Right atrium auricular region (tissue), 2 donors: ENCODE measurements at regions not wholly inside any gene's neighbourhood (a gene's known extent, or its start where the extent isn't known, plus 50 kb on each side); places are given as distances from the start of the nearest gene placed in this dataset.

Source experiments
- DNase-seq: peaks from one replicate; pipeline ENCODE4 v3.0.0-alpha.2; 2019; ENCODE audit warnings: low spot score
- H3K27ac ChIP-seq, 2 donors: fragments of 200-600 bp; sonication (generic); 1 replicate in 1 of 2; 2 replicates in 1 of 2; pipeline ENCODE4 v1.5.1; 2016 to 2019
- H3K27me3 ChIP-seq, 2 donors: fragments of 200-600 bp; sonication (generic); one replicate each; pipeline versions ENCODE4 v1.5.1 to v1.6.0; 2017 to 2019
- H3K36me3 ChIP-seq: fragments of 200-600 bp; sonication (generic); one replicate; pipeline ENCODE4 v1.5.1; 2016
- H3K4me1 ChIP-seq, 2 donors: fragments of 200-600 bp; sonication (generic); one replicate each; pipeline versions ENCODE4 v1.5.1 to v1.6.0; 2017 to 2019
- H3K4me3 ChIP-seq, 2 donors: fragments of 200-600 bp; sonication (generic); 1 replicate in 1 of 2; 2 replicates in 1 of 2; pipeline ENCODE4 v1.5.1; 2017 to 2019; ENCODE audit warnings: mild to moderate bottlenecking in 1 of 2, moderate library complexity in 1 of 2
- H3K9me3 ChIP-seq, 2 donors: fragments of 200-600 bp; sonication (generic); one replicate each; pipeline ENCODE4 v1.5.1; 2019
- TF ChIP-seq, protein P1 (sequence below), 2 donors: fragments of 200-600 bp; sonication (generic); IDR thresholded peaks; one replicate each; pipeline ENCODE4 v1.5.1; 2019; ENCODE audit warnings: antibody characterized with exemption in 2 of 2

DNA sequence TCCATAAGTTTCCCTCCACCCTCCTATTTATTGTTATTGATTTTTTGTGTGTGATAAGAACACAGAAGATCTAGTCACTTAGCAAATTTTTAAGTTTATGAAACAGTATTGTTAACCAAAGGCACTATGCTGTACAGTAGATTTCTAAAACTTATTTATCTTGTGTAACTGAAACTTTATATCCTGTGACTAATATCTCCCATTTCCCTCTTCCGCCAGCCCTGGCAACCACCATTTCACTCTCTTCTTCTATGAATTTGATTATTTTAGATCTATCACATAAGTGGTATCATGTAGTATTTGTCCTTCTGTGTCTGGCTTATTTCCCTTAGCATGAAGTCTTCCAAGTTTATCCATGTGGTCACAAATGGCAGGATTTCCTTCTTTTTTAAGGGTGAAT lies 144.3 kb upstream of the INHBA start:
- no peak for DNase-seq
- TF ChIP-seq, protein P1, sequence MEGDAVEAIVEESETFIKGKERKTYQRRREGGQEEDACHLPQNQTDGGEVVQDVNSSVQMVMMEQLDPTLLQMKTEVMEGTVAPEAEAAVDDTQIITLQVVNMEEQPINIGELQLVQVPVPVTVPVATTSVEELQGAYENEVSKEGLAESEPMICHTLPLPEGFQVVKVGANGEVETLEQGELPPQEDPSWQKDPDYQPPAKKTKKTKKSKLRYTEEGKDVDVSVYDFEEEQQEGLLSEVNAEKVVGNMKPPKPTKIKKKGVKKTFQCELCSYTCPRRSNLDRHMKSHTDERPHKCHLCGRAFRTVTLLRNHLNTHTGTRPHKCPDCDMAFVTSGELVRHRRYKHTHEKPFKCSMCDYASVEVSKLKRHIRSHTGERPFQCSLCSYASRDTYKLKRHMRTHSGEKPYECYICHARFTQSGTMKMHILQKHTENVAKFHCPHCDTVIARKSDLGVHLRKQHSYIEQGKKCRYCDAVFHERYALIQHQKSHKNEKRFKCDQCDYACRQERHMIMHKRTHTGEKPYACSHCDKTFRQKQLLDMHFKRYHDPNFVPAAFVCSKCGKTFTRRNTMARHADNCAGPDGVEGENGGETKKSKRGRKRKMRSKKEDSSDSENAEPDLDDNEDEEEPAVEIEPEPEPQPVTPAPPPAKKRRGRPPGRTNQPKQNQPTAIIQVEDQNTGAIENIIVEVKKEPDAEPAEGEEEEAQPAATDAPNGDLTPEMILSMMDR (IDR thresholded peaks at IDR 0.05), result no peak
- Histone ChIP-seq H3K27ac (no peak overlapping the region), H3K27me3 (no peaks in the 10 kb centered on the region), H3K4me1 (no peaks in the 10 kb centered on the region), H3K9me3 (peaks cover 0 to 10% of the 10 kb centered on the region in 2 donors), H3K36me3 (no peaks in the 10 kb centered on the region), H3K4me3 (no peak overlapping the region)

DNA sequence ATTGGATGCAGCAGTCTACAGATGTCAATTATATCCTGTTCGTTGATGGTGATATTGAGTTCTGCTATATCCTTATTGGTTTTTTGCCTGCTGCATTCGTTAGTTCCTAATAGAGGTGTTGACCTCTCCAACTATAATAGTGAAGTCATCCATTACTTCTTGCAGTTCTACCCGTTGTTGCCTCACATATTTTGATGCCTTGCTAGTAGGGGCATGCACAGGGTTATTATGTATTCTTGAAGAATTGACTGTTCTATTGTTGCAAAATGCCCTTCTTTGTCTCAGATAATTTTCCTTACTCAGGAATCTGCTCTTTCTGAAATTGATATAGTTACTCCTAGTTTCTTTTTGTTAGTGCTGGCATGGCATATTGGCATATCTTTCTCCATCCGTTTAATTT lies 140.1 kb upstream of the INHBA start:
- DNase-seq, result no peak
- TF ChIP-seq, protein P1 (IDR thresholded peaks at IDR 0.05), result no peak
- Histone ChIP-seq H3K4me1 (no peaks in the 10 kb centered on the region), H3K9me3 (peaks cover 0 to 4% of the 10 kb centered on the region in 2 donors), H3K4me3 (no peak overlapping the region), H3K27me3 (no peaks in the 10 kb centered on the region), H3K36me3 (no peaks in the 10 kb centered on the region), H3K27ac (no peak overlapping the region)

- no peaks in the 10 kb centered on the region for H3K36me3 ChIP-seq
- no peak for DNase-seq
- no peaks in the 10 kb centered on the region for H3K27me3 ChIP-seq
- H3K27ac ChIP-seq, result no peak overlapping the region
- TF ChIP-seq, protein P1 (IDR thresholded peaks at IDR 0.05), result no peak
- H3K4me1 ChIP-seq, result no peaks in the 10 kb centered on the region
- no peak overlapping the region for H3K4me3 ChIP-seq
- no peaks in the 10 kb centered on the region for H3K9me3 ChIP-seq
Observed at GRCh38 chr7:41837916-41838315, 135.0 kb upstream of the INHBA start.

GRCh38 chr7:41835976-41836530 lies 133.2 kb upstream of the INHBA start:
- TF ChIP-seq, protein P1 (IDR thresholded peaks at IDR 0.05), result no peak
- no peak for DNase-seq

DNA sequence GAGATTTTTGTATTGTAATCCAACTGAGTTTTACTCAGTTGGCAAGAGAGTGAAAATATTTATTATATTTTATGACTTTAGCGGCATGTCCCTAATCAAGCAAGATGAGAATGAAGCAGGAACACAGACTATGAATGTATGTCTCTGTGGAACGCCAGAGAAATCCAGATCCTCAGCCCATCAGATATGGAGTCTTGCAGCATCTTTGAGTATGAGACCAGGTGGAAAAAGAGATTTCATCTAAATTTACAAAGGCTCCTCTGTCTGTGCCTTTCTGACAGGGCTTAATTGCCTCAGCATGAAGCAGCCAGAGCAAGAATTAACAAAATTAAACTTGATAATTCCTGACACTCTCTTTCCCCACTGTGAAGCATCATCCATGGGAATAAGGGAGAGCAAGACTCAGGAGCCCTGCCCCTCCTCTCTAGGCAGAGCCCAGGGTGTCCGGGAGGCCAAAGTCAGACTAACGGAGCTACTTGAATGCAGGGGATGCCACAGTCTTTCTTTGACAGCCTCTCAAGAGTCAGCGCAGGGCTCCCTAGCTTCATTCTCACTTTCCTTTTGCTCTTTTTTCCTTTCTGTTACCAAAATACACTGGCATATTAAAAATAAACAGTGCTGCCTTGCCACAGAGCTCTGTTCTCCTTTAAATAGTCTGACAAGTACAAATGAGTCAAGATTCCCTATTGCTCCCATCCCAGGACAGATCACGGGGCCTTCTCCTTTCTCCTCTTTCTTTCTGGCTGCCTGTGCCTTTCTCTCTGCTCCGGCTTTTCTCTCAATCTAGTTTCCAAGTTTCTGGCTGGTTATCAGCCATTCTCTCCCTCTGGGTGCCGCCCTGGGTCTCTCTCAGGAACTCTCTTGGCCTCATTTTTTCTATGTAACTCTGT lies 132.2 kb upstream of the INHBA start:
- Histone ChIP-seq H3K27me3 (no peaks in the 10 kb centered on the region), H3K4me1 (no peaks in the 10 kb centered on the region), H3K27ac (peak overlapping the region; percentile 56 to 66), H3K4me3 (no peak overlapping the region), H3K9me3 (peaks cover 0 to 6% of the 10 kb centered on the region in 2 donors), H3K36me3 (no peaks in the 10 kb centered on the region)
- TF ChIP-seq, protein P1 (IDR thresholded peaks at IDR 0.05), result no peak
- DNase-seq, result peak; percentile 65

More at GRCh38 chr7:41835976-41836530, 133.2 kb upstream of the INHBA start:
- H3K27ac ChIP-seq, result peak overlapping the region; percentile 35 to 66
- no peaks in the 10 kb centered on the region for H3K36me3 ChIP-seq
- no peaks in the 10 kb centered on the region for H3K27me3 ChIP-seq
- H3K4me1 ChIP-seq, result no peaks in the 10 kb centered on the region
- H3K4me3 ChIP-seq, result no peak overlapping the region
- H3K9me3 ChIP-seq, result peaks cover 0 to 6% of the 10 kb centered on the region in 2 donors
